K562 (cell line): ENCODE measurements at regions not wholly inside any gene's neighbourhood (a gene's known extent, or its start where the extent isn't known, plus 50 kb on each side); places are given as distances from the start of the nearest gene placed in this dataset.

Experiments used
- ATAC-seq: fragments of 200-7000 bp; cut with Tn5 transposase; 3 replicates; pipeline ENCODE4 v1.9.1; 2020; ENCODE audit warnings: moderate library complexity
- BruUV-seq: library from RNA; stranded (reverse); fragments of 400-500 nt; replicated peaks from 2 replicates; lab custom pipeline; 2021; lab: Mats Ljungman, UMichigan
- CTCF ChIA-PET: fragments of 300-600 bp; formaldehyde crosslinking; extraction: SDS; loops from one replicate; lab custom pipeline; 2021; ENCODE audit warnings: low intra/inter-chr PET ratio; lab: Yijun Ruan, JAX
- POLR2A ChIA-PET: fragments of 300-600, 350-650 bp; sonication (Branson Sonifier 250); formaldehyde crosslinking; extraction: SDS; loops from one replicate; lab custom pipeline; 2021; ENCODE audit warnings: antibody characterized with exemption, inconsistent platforms; lab: Yijun Ruan, JAX
- DNase-seq, 4 experiments: peaks; one replicate each; pipeline versions ENCODE4 v3.0.0 to v3.0.0-alpha.2; 2011 to 2018; ENCODE audit warnings: low spot score in 3 of 4, mixed read lengths in 3 of 4; ENCODE audit errors: extremely low read depth in 1 of 4
- FAIRE-seq: peaks from 2 replicates; lab custom pipeline; 2011; peaks lifted over from hg19 to GRCh38; lab: Jason Lieb, UNC
- H2AFZ ChIP-seq: 2 replicates; pipeline ENCODE4 v1.6.0; 2011; ENCODE audit warnings: low read depth, low read length, control low read depth, inconsistent platforms
- H3K27ac ChIP-seq: fragments of 200-600 bp; 3 replicates; pipeline ENCODE4 v1.8.0; 2011; ENCODE audit warnings: low read depth, mild to moderate bottlenecking, control low read depth, inconsistent platforms, low read length, moderate library complexity, mixed read lengths; ENCODE audit errors: extremely low read depth
- H3K27me3 ChIP-seq, 2 experiments: fragments of 300-600 bp in 1 of 2; 2 replicates in 1 of 2; 3 replicates in 1 of 2; pipeline versions ENCODE4 v1.6.0 to v1.8.0; 2011; ENCODE audit warnings: inconsistent platforms in 2 of 2, low read length in 2 of 2, mild to moderate bottlenecking in 1 of 2, mixed read lengths in 1 of 2, moderate library complexity in 1 of 2; ENCODE audit not compliant: control insufficient read depth in 2 of 2, insufficient read depth in 2 of 2
- H3K36me3 ChIP-seq: fragments of 300-600 bp; 3 replicates; pipeline ENCODE4 v1.8.0; 2011; ENCODE audit warnings: mild to moderate bottlenecking, low read length, inconsistent platforms; ENCODE audit not compliant: control insufficient read depth, insufficient read depth
- H3K4me1 ChIP-seq, 2 experiments: fragments of 200-600 bp in 1 of 2; replicated peaks in 1 of 2; 2 replicates in 1 of 2; 3 replicates in 1 of 2; pipeline versions ENCODE4 v1.5.1 to v1.8.0; 2011; ENCODE audit warnings: inconsistent platforms in 2 of 2, low read length in 2 of 2, mild to moderate bottlenecking in 1 of 2, mixed read lengths in 1 of 2, moderate library complexity in 1 of 2; ENCODE audit not compliant: control insufficient read depth in 2 of 2, insufficient read depth in 2 of 2
- H3K4me2 ChIP-seq: 2 replicates; pipeline ENCODE4 v1.6.1; 2011; ENCODE audit warnings: low read length, control low read depth, inconsistent platforms, mixed read lengths; ENCODE audit not compliant: insufficient read depth
- H3K4me3 ChIP-seq: fragments of 200-600 bp; sonication (generic), shearing (Covaris generic); 2 replicates; pipeline ENCODE4 v1.5.1; 2016; ENCODE audit warnings: control low read depth, inconsistent platforms
- H3K79me2 ChIP-seq: fragments of 200-600 bp; 3 replicates; pipeline ENCODE4 v1.8.0; 2011; ENCODE audit warnings: low read length, inconsistent platforms; ENCODE audit not compliant: control insufficient read depth, insufficient read depth
- H3K9ac ChIP-seq, 2 experiments: 2 replicates each; pipeline versions ENCODE4 v1.6.0 to v1.6.1; 2011; ENCODE audit warnings: low read depth in 2 of 2, low read length in 2 of 2, control low read depth in 1 of 2, inconsistent platforms in 1 of 2, mild to moderate bottlenecking in 1 of 2, mixed read lengths in 1 of 2; ENCODE audit not compliant: insufficient read depth in 1 of 2
- H3K9me1 ChIP-seq: one replicate; pipeline ENCODE4 v1.6.0; 2011; ENCODE audit warnings: inconsistent platforms, mild to moderate bottlenecking, low read length, moderate library complexity; ENCODE audit not compliant: control insufficient read depth, insufficient read depth
- H3K9me3 ChIP-seq: replicated peaks from 2 replicates; pipeline ENCODE4 v1.5.1; 2011; ENCODE audit warnings: low read depth, low read length, inconsistent platforms; ENCODE audit not compliant: control insufficient read depth, insufficient read depth
- H4K20me1 ChIP-seq: replicated peaks from 2 replicates; pipeline ENCODE4 v1.6.1; 2011; ENCODE audit warnings: low read length, inconsistent platforms, mixed read lengths; ENCODE audit not compliant: control insufficient read depth, insufficient read depth
- ARID1B ChIP-seq: fragments of 450-650 bp; IDR thresholded peaks from 2 replicates; pipeline ENCODE4 v1.6.1; 2016; ENCODE audit warnings: antibody characterized with exemption, mild to moderate bottlenecking, inconsistent platforms
- BDP1 ChIP-seq: IDR thresholded peaks from 3 replicates; pipeline ENCODE4 v1.6.1; 2011; ENCODE audit not compliant: insufficient read length, insufficient read depth
- CREM ChIP-seq: IDR thresholded peaks from 2 replicates; pipeline ENCODE4 v1.6.1; 2014; ENCODE audit warnings: antibody characterized with exemption, low read depth
- DPF2 ChIP-seq: fragments of 450-650 bp; IDR thresholded peaks from 2 replicates; pipeline ENCODE4 v1.6.1; 2016
- GTF2A2 ChIP-seq: IDR thresholded peaks from 2 replicates; pipeline ENCODE4 v1.6.1; 2016; ENCODE audit warnings: mild to moderate bottlenecking, missing genetic modification characterization, missing compliant biosample characterization
- MCM2 ChIP-seq: fragments of 450-650 bp; IDR thresholded peaks from 2 replicates; pipeline ENCODE4 v1.6.1; 2017; ENCODE audit warnings: low read depth, mild to moderate bottlenecking
- NCOA4 ChIP-seq: fragments of 450-650 bp; IDR thresholded peaks from 2 replicates; pipeline ENCODE4 v1.6.1; 2018; ENCODE audit warnings: mild to moderate bottlenecking; ENCODE audit not compliant: partially characterized antibody
- PCBP1 ChIP-seq: fragments of 200-400 bp; formaldehyde crosslinking; IDR thresholded peaks from 2 replicates; pipeline ENCODE4 v1.6.1; 2018; ENCODE audit warnings: mild to moderate bottlenecking, low read depth, low read length; ENCODE audit not compliant: poor library complexity, severe bottlenecking
- PYGO2 ChIP-seq: fragments of 450-650 bp; IDR thresholded peaks from 2 replicates; pipeline ENCODE4 v1.6.1; 2016; ENCODE audit warnings: mild to moderate bottlenecking, missing genetic modification characterization, moderate library complexity, missing compliant biosample characterization
- RNF2 ChIP-seq: sonication (generic); IDR thresholded peaks from 2 replicates; pipeline ENCODE4 v1.6.1; 2016
- SMAD1 ChIP-seq: fragments of 150-350 bp; IDR thresholded peaks from 2 replicates; pipeline ENCODE4 v1.6.1; 2014; ENCODE audit warnings: low read length, low read depth; ENCODE audit not compliant: partially characterized antibody
- TCF7 ChIP-seq: sonication (generic); IDR thresholded peaks from 2 replicates; pipeline ENCODE4 v1.6.1; 2016; ENCODE audit warnings: antibody characterized with exemption, borderline replicate concordance
- YY1 ChIP-seq, 3 experiments: IDR thresholded peaks; 2 replicates each; pipeline ENCODE4 v1.6.1; 2011; ENCODE audit warnings: low read length in 2 of 3, mild to moderate bottlenecking in 2 of 3, moderate library complexity in 2 of 3, borderline replicate concordance in 1 of 3, control low read depth in 1 of 3, low read depth in 1 of 3; ENCODE audit not compliant: insufficient read depth in 3 of 3, insufficient replicate concordance in 2 of 3, control insufficient read depth in 1 of 3, insufficient read length in 1 of 3; ENCODE audit errors: extremely low read depth in 1 of 3
- ZNF174 ChIP-seq: fragments of 250-450 bp; sonication (Bioruptor Pico); IDR thresholded peaks from 2 replicates; pipeline ENCODE4 v1.4.0; 2020; ENCODE audit warnings: mild to moderate bottlenecking
- ZNF175 ChIP-seq: fragments of 200-800 bp; sonication (Bioruptor generic); IDR thresholded peaks from 2 replicates; pipeline ENCODE4 v1.6.1; 2016; ENCODE audit warnings: low read depth, mild to moderate bottlenecking, missing genetic modification characterization, missing compliant biosample characterization
- ZNF282 ChIP-seq: sonication (generic); formaldehyde crosslinking; IDR thresholded peaks from 2 replicates; pipeline ENCODE4 v1.8.1; 2023; ENCODE audit warnings: missing genetic modification reagents
- ZNF407 ChIP-seq: fragments of 450-650 bp; IDR thresholded peaks from 2 replicates; pipeline ENCODE4 v1.6.1; 2016; ENCODE audit warnings: low read depth
- WGBS: fragments of 100-300 bp; shearing (Covaris generic); methylation state at CpG from one replicate; pipeline ENCODE4 v1.1.6; 2016; ENCODE audit warnings: low coverage, mixed read lengths; ENCODE audit not compliant: insufficient coverage; ENCODE audit errors: missing lambda C conversion rate; 5-methylcytosine and 5-hydroxymethylcytosine counted together
- in situ Hi-C: fragments of 300-500 bp; cut with MboI; formaldehyde crosslinking; loops from 4 replicates; pipeline ENCODE4 v1.15.0; 2018; ENCODE audit warnings: inconsistent platforms, mixed read lengths
- intact Hi-C: fragments of 100-400 bp; cut with micrococcal nuclease; formaldehyde crosslinking; loops from 2 replicates; pipeline ENCODE4 v1.14.2; 2022

GRCh38 chr10:43824934-43825333 is 176.3 kb upstream of the ZNF32 start:
- no peak for FAIRE-seq
- CTCF ChIA-PET = no interaction called here
- in situ Hi-C loops = no loop called here
- POLR2A ChIA-PET = interaction anchor here (1.0 kb wide), 1 partner anchor 128 kb away, joined by 3 read pairs; no protein-coding TSS in a partner anchor
- TF ChIP-seq YY1 (IDR thresholded peaks at IDR 0.05; ENCODE audit: borderline replicate concordance in 1 of 3, control insufficient read depth in 1 of 3, extremely low read depth in 1 of 3, insufficient read depth in 3 of 3, insufficient read length in 1 of 3, insufficient replicate concordance in 2 of 3, low read depth in 1 of 3, low read length in 2 of 3) = no peak
- no peak for TF ChIP-seq ZNF175 (CRISPR knock-in tag)
- no peak for TF ChIP-seq TCF7
- TF ChIP-seq ZNF282 (CRISPR knock-in tag) = no peak
- no peak for TF ChIP-seq DPF2
- no peak for TF ChIP-seq ZNF407
- TF ChIP-seq PYGO2 (tag) = no peak
- no peak for TF ChIP-seq ZNF174
- TF ChIP-seq GTF2A2 = no peak
- no peak for TF ChIP-seq ARID1B
- no peak for TF ChIP-seq CREM
- no peak for TF ChIP-seq PCBP1
- no peak for TF ChIP-seq RNF2
- no peak for TF ChIP-seq SMAD1
- TF ChIP-seq BDP1 = no peak
- no peak for TF ChIP-seq NCOA4
- TF ChIP-seq MCM2 = no peak
- TF ChIP-seq, all 486 proteins: peak for 0
- no TSS peak for BruUV-seq
- Histone ChIP-seq H3K9me3 (no peaks in the 10 kb centered on the region), H3K4me3 (no peak overlapping the region), H3K9me1 (no peaks in the 10 kb centered on the region), H3K27ac (no peak overlapping the region), H2AFZ (no peak overlapping the region), H3K36me3 (no peaks in the 10 kb centered on the region), H4K20me1 (no peaks in the 10 kb centered on the region), H3K4me1 (no peaks in the 10 kb centered on the region), H3K9ac (no peak overlapping the region), H3K4me2 (no peak overlapping the region), H3K27me3 (peaks cover 5 to 31% of the 10 kb centered on the region in 2 experiments), H3K79me2 (no peaks in the 10 kb centered on the region)
- DNase-seq = no peak
- no peak for ATAC-seq
- intact Hi-C loops = no loop called here
- 0% methylated on average over 7 of the region's 7 CpGs for WGBS
